HG03097 (cell line): ENCODE measurements at regions not wholly inside any gene's neighbourhood (a gene's known extent, or its start where the extent isn't known, plus 50 kb on each side); places are given as distances from the start of the nearest gene placed in this dataset.
"Not testable (repeated sequence)": the region's sequence is repeated elsewhere in the genome, so short reads cannot be mapped to it uniquely, and the experiment has no call there.

Source experiments
- ATAC-seq: cut with Tn5 transposase; IDR thresholded peaks from one replicate; pipeline ENCODE4 v1.9.1; 2021; ENCODE audit not compliant: unreplicated experiment, low FRiP score

DNA sequence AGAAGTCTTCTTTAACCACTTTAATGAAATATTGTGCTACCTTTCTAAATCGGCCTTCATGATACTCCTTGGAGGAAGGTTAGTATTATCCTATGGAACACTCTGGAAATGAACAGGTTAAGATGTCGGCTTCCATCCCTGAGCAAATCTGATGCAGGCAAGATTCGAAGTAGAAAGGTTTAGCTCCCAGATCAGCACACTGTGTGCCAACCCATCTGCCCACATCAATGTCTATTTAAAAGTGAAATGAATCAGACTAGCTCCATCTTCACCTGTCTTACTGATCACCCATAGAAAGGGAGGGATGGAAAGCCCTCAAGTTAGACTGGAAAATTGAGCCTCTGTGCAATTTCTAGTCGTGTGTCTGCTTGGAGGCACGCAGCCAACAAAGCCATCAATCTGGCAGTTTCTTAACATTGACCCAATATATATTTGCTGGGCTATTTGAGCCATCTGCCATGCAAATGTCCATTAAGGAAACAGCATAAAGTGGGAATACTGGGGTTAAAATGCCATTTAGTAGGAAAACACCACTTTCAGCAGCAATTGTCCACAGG is 506.1 kb downstream of the RMST start:
- ATAC-seq = no peak

DNA sequence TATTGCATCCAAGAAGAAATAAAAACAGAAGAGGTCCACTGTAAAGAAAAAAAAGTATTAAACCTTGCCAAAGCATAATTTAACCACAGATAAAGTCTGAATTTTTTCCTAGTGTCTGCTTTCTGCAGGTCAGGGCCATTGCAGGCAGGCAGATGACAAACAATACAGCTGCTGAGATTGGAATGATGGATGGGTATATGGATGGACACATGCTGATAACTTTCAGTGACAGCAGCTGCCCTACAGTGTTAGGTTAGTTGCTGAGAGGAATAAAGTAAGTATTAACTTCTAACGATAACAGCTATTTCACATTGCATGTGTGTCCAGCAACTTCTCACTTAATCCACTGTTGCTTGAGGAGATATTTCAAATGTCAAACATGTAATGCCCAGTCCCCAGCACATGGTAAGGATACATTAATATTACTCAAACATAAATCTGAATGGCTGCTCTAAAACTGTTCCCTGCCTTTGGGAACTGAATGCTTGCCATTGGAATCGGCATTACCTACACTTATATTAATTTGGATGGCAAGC is 515.3 kb downstream of the RMST start:
- ATAC-seq = no peak

DNA sequence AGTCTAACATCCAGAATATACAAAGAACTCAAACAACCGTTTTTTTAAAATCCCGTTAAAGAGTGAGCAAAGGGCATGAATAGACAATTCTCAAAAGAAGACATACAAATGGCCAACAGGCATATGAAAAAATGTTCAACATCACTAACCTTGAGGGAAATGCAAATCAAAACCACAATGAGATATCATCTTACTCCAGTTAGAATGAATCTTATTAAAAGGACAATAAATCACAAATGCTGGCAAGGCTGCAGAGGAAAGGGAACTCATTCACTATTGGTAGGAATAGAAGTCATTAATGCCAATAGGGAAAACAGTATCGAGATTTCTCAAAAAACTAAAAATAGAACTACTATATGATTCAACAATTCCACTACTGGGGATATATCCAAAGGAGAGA is 520.1 kb downstream of the RMST start:
- no peak for ATAC-seq

DNA sequence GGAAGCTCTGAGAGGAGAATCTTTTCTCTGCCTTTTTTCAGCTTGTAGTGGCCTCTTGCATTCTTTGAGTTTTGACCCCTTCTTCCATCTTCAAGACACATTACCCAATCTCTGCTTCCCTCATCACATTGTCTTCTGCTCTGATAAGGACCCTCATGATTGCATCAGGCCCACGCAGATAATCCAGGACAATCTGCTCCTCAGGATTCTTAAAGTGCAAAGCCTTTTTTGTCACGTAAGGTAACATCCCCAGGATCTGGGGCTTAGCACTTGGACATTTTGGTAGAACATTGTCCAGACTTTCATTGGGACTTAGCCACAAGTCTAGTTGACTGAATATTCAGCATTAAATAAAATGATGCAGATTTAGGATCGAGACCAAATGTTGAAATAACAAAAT is 521.2 kb downstream of the RMST start:
- no peak for ATAC-seq

DNA sequence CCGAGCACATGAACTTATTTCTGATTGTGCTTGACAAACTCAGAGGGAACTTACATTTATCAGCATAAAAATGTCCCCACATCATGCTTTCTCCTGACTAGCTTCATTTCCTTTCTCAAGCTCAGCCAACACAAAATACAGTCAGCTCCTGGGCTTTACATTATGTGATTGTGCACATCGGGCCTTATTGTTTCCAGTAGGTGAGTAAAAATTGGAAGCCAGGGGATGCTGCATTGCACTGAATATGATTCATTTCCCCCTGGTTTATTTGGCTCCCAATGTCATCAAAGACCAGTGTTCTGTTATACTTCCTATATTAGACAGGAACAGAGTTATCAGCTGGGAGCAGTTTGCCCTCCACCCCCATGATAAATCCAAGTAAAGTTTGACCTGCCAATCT is 521.8 kb downstream of the RMST start:
- no peak for ATAC-seq

DNA sequence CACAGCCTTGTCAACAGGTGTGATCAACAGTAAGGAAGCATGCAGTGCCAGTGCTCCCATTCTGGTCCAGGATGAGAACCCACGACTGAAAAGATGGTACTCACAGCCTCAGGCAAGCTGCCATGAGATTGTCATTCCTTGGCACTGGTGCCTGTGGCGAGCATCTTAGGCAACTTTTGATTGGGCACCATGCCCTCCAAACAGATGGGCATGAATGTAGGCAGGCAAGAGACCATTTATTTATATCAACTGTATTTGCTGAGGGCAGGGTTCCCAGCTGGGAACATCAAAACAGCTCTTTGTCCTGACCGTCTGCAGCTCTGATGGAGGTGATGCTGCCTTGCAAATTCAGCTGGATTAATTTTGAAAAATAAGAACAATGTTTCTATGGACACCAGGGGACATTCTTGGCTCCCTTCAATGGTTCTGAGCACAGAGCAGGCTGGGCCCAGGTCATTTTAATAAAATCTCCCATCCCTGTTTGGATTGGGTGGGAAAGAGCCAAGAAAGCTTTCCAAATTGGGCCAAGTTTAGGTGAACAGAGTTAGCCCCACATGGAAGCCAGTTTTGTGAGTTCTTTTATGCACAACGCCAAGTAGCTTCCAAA is 522.5 kb downstream of the RMST start:
- ATAC-seq = no peak

DNA sequence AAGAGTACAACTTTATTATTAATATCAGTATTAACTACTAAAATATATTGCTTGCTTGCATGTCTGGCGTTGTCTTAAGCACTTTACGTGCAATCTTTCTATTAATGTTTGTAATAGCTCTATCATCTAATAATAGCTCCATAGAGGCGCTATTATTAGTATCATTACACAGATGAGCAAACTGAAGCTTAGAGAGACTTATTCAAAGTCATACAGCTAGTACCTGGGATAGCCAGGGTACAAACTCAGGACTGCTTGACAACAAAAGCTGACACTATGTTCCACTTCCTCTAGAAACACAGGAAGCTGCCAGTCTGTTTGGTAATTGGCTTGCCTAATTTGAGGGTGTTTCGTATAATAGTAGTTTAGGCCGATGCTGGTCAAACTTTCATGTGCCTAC is 523.2 kb downstream of the RMST start:
- ATAC-seq = no peak

DNA sequence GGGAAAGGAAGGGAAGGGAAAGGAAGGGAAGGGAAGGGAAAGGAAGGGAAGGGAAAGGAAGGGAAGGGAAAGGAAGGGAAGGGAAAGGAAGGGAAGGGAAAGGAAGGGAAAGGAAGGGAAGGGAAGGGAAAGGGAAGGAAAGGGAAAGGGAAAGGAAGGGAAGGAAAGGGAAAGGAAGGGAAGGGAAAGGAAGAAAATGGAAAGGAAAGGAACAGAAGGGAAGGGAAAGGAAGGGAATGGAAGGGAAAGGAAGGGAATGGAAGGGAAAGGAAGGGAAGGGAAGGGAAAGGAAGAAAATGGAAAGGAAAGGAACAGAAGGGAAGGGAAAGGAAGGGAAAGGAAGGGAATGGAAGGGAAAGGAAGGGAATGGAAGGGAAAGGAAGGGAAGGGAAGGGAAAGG is 526.0 kb downstream of the RMST start:
- not testable (repeated sequence) for ATAC-seq

DNA sequence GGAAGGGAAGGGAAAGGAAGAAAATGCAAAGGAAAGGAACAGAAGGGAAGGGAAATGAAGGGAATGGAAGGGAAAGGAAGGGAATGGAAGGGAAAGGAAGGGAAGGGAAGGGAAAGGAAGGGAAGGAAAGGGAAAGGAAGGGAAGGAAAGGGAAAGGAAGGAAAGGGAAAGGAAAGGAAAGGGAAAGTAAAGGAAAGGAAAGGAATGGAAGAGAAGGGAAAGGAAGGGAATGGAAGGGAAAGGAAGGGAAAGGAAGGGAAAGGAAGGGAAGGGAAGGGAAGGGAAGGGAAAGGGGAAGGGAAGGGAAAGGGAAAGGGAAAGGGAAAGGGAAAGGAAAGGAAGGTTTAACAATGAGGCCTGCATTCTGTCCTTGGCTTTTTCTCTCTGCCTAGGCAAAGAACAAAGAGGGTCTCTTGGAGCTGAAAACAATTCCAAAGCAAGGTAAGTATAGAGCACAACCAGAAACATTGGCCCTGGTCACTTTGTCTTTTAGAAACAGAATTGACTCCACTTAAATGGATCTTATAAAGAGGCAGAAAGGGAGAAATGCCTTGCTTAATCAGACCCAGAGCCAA is 525.9 kb upstream of the TMPO start:
- no peak for ATAC-seq

DNA sequence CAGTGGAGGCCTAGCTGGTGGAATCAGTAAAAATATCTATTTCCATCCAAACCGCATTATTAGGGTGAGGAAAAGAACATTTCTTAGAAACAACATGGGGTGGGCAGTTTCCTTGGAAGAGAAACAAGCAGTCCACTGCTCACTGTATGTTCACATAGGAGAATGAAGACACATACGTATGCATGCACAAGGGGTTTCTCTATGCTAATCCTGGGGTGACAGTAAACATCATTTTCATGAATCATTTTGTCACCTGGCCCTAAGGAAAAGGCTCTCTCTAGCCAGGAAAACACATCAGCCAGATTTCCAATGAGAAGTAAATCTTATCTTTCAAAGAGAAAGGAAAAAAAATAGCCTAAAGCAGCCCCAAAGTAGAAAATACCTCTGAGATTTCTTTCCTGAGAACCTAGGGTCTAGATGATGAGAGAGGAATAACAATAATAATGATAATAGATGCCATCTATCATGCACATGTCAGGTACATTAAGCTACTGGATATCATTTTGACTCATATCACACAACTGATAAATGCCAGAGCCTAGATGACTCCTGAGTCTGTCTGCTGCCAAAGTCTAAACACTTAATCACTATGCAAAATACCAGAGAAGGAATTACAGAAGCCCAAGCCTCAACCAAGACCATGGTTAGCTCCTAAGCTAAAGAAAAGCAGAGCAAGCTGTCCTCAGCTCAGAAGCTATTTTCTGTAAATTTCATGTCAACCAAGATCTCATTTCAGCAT is 520.5 kb upstream of the TMPO start:
- ATAC-seq = no peak

DNA sequence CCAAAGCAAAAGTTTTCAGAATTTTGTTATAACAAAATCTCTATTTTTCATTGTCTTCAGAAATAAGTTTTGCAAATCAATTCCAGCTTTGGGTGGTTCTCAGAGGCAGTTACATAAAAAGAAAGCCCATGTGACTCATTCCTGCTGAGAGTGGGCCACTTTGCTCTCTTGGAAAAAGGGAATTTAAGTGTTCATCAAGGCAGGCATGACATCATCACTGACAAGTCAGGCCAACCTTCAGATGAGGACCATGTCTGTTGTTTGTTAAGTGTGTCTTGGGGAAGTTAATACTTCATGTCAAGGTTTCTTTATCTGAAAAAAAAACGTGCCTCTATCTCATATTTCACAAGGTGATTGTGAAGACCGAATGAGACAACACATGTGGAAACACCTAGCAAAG is 519.8 kb upstream of the TMPO start:
- no peak for ATAC-seq

DNA sequence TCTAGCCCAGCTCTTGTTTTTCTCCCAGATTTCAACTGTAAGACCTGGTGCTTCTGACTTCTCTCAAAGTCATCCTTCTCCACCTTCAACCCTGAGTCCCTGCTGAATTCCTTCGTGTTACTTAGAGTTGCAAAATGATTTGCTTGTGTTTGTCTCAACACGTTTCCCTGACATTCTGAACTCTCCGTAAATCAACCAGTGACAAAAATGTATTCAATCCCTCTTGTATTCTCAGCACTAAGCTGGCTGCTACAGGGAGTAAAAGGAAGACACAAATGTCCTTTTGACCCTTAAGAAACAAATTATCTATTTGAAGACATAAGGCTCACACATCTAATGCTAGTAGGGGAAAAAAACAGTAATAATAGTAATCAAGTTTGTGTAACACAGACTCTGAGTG is 514.0 kb upstream of the TMPO start:
- no peak for ATAC-seq

DNA sequence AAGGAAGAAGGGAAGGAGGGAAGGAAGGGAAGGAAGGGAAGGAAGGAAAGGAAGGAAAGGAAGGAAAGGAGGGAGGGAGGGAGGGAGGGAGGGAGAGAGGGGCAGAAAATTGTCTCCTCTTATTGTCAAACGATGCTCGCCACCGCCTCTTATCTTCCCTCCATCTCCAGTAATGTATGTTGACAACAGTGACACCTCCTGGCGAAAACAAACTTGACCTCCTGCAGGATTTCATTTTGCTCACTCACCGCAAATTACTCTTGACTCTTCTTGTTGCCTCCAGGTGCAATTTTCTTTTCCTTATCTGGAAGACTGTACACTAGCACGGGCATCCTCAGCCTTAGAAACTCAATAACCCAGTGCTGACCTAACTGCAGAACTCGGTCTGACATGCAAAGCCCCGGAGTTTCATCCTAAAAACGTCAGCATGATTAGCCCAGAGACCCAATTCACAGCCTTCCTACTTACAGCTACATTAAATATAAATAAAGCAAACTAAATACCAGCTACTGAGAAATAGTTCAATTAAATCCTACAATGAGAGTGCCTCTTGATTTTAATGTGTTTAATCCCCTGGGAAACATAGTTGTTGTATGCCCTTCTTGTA is 512.4 kb upstream of the TMPO start:
- no peak for ATAC-seq

DNA sequence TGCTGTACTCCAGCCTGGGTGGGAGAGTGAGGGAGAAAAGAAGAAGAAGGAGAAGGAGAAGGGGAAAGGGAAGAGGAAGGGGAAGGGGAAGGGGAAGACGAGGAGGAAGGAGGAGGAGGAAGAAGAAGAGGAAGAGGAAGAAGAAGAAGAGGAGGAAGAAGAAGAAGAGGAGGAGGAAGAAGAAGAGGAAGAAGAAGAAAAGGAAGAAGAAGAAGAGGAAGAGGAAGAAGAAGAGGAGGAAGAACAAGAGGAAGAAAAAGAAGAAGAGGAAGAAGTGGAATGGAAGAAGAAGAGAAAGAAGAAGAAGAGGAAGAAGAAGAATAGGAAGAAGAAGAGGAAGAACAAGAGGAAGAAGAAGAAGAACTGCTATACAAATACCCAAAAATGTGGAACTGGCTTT is 507.4 kb upstream of the TMPO start:
- ATAC-seq = no peak

DNA sequence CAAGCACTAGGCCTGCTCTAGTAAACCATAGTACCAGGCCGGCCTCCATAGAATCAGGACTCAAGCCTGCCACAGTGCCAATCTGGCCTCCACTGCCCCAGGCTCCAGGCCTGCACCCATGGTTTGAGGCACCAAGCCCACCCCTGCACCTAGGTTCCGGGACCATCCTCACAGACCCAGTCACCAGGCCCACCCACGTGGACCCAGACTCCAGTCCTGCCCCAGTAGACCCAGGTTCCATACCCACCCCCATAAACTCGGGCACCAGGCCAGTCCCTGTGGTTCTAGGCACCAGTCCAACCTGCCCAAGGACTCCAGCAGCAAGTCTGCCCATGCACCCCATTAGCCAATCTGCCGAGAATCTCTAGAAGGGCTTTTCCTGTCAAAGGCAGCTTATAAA is 501.8 kb upstream of the TMPO start:
- ATAC-seq = no peak

DNA sequence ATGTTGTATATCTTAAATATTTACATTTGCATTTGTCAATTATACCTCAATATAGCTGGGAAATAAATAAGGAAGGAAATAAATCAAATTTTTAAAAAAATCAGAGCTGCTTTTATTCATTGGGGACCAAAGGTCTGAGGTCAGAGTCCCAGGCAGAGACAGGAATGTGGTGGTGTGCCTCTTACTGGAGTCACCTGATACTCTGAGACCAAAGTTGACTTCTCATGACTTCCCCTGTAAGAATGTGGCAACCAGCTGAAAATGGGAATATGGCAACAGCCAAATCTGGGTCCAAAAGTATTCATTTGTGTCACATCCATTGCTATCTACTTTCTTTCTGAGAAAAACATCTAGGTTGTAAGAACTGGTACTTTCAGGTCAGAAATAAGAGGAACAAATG is 496.6 kb upstream of the TMPO start:
- ATAC-seq = no peak

DNA sequence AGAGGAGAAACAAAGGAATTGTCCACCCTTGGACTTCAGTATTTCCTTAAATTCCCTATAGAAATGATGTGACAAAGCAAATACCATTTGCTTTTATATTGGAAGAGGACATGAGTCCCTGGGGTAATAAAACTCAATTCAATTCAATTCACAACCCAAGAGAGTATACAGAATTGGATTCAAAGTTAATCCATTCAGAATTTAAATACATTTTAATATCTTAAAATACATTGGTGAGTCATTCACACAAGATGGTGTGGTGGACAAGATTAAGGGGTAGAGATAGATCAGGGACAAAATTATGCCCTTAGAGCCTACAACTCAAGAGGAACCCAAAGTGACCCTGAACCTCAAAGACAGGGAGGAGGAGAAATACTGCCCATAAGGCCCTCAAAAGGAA is 495.0 kb upstream of the TMPO start:
- ATAC-seq = no peak

DNA sequence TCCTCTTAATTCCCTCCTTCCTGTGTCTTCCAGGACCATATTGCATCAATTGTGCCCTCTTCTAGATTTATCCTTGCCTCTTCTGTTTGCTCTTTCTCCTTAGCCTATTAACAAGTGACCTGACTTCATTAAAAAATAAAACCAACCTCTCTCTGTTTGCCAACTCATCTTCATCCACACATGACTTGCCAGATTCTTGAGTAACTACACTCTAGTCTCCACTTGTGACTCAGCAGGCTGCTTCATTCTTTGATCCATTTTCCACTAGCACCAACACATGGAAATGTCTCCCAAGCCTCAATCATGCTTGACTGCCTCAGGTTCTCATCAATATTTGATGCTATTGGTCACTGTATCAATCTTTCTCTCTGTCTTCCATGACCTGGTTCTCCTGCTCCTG is 492.4 kb upstream of the TMPO start:
- no peak for ATAC-seq

DNA sequence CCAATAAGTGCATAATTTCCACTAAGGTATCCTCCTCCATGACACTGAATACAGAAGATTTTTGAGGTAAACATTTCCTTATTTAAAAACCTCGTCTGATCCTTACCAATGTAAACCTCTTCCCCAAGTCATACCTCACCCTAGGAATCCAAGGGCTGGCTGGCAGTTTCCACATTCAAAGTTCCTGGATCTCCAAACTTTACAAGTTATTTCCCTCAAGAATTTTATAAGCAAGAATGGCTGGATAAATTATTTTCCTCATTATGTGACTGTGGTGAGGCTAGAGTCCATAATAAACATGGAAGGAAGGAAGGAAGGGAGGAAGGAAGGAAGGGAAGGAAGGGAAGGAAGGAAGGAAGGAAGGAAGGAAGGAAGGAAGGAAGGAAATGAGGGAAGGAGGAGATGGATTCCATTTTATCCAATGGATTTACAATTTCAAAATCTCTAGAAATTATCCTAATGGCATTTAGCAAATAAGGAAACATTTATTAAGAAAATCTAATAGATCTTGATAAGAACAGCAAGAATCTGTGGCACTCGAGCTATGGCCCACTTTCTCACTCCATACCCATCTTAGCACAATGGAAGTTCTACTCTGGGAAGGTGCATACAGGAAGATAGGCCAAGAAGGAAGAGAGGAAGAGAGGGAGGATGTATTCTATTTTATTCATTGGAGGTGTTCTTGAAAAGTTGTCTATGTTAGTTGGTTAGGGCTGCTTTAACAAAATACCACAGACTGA is 477.8 kb upstream of the TMPO start:
- ATAC-seq = no peak

DNA sequence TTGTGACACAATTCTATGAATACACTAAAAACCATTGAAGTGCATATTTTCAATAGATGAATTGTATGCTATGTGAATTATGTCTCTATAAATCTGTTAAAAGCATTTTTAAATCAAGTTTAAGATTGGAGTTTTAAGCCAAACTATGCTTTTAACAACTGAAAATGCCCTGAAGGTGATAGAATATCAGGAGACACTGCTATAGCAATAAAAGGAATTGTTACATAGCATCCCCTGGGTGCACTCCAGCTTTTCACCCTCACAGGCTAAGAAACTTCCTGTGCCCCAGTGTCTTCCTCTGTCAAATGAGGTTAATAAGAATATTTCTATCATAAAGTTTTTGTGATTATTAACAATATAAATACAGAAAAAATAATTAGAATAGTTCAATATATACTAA is 472.7 kb upstream of the TMPO start:
- no peak for ATAC-seq

DNA sequence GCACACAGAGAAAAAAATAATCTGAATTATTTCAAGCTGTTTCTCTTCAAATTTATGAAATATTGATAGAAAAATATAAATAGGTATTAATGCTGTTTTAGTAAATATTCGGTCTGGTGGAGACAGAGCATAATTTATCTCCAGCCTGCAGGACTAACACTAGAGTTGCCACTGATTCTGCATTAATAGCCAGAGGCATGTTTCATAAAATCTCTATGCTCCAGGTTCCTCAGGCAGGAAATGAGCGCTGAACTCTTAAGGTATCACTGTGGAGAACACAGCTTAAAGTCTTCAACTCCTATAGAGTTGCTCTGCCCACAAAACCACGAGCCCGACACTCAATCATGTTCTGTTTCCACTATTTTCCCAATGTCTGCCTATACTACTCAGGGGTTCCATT is 470.0 kb upstream of the TMPO start:
- no peak for ATAC-seq
